ENCODE measurements at regions not wholly inside any gene's neighbourhood (a gene's known extent, or its start where the extent isn't known, plus 50 kb on each side); places are given as distances from the start of the nearest gene placed in this dataset.

GRCh38 chr4:156413239-156414135 lies 459.8 kb upstream of the CTSO start:
- no peaks in the 10 kb centered on the region for H3K36me3 ChIP-seq

GRCh38 chr4:156411531-156411930 lies 457.9 kb upstream of the CTSO start:
- Histone ChIP-seq H3K27me3 (no peaks in the 10 kb centered on the region), H3K27ac (no peak overlapping the region), H3K4me3 (no peak overlapping the region), H3K4me1 (no peaks in the 10 kb centered on the region), H3K9me3 (no peaks in the 10 kb centered on the region), H3K36me3 (no peaks in the 10 kb centered on the region)
- in situ Hi-C loops (cut with MboI; ENCODE audit: low sequenced_read_pairs in 4 of 4) (no loop called here), intact Hi-C loops (cut with DNase I; ENCODE audit: low total_unique reads) (no loop called here)
- no peak for TF ChIP-seq CTCF (IDR thresholded peaks at IDR 0.05 in 4 of 5, conservative IDR thresholded peaks at IDR 0.05 in 1 of 5)
- ATAC-seq (no peak), DNase-seq (no peak)

More at GRCh38 chr4:156413239-156414135, 459.8 kb upstream of the CTSO start:
- Histone ChIP-seq H3K4me3 (no peak overlapping the region), H3K9me3 (no peaks in the 10 kb centered on the region), H3K27ac (no peak overlapping the region), H3K4me1 (no peaks in the 10 kb centered on the region), H3K27me3 (no peaks in the 10 kb centered on the region)
- TF ChIP-seq POLR2A (IDR thresholded peaks at IDR 0.05) (no peak), CTCF (IDR thresholded peaks at IDR 0.05 in 4 of 5, conservative IDR thresholded peaks at IDR 0.05 in 1 of 5) (no peak)
- intact Hi-C loops (cut with DNase I; ENCODE audit: low total_unique reads), result no loop called here
- in situ Hi-C loops (cut with MboI; ENCODE audit: low sequenced_read_pairs in 4 of 4), result no loop called here
- no peak for DNase-seq
- no peak for ATAC-seq

- no peak overlapping the region for H3K4me3 ChIP-seq
- TF ChIP-seq CTCF (IDR thresholded peaks at IDR 0.05 in 4 of 5, conservative IDR thresholded peaks at IDR 0.05 in 1 of 5) (no peak), POLR2A (IDR thresholded peaks at IDR 0.05) (no peak)
- no peaks in the 10 kb centered on the region for H3K9me3 ChIP-seq
- H3K27me3 ChIP-seq, result no peaks in the 10 kb centered on the region
- no peak overlapping the region for H3K27ac ChIP-seq
- DNase-seq (no peak), ATAC-seq (no peak)
- in situ Hi-C loops (cut with MboI; ENCODE audit: low sequenced_read_pairs in 4 of 4) (no loop called here), intact Hi-C loops (cut with DNase I; ENCODE audit: low total_unique reads) (no loop called here)
- no peaks in the 10 kb centered on the region for H3K36me3 ChIP-seq
- H3K4me1 ChIP-seq, result no peaks in the 10 kb centered on the region
Measured at GRCh38 chr4:156408749-156409148, 455.1 kb upstream of the CTSO start.

GRCh38 chr4:156401371-156401770 lies 447.7 kb upstream of the CTSO start:
- no peak for ATAC-seq
- in situ Hi-C loops (cut with MboI; ENCODE audit: low sequenced_read_pairs in 4 of 4), result no loop called here
- intact Hi-C loops (cut with DNase I; ENCODE audit: low total_unique reads), result no loop called here
- TF ChIP-seq POLR2A (IDR thresholded peaks at IDR 0.05), result no peak
- no peak for TF ChIP-seq CTCF (IDR thresholded peaks at IDR 0.05 in 4 of 5, conservative IDR thresholded peaks at IDR 0.05 in 1 of 5)
- Histone ChIP-seq H3K36me3 (no peaks in the 10 kb centered on the region), H3K9me3 (no peaks in the 10 kb centered on the region), H3K27ac (no peak overlapping the region), H3K27me3 (no peaks in the 10 kb centered on the region), H3K4me3 (no peak overlapping the region), H3K4me1 (no peaks in the 10 kb centered on the region)
- DNase-seq, result no peak

Data from gastrocnemius medialis (tissue), 4 donors.